Muscle of leg (tissue), 3 donors: ENCODE measurements at regions not wholly inside any gene's neighbourhood (a gene's known extent, or its start where the extent isn't known, plus 50 kb on each side); places are given as distances from the start of the nearest gene placed in this dataset.

Experiments
- DNase-seq: peaks from one replicate; pipeline ENCODE4 v3.0.0; 2013
- H3K27ac ChIP-seq: one replicate; pipeline ENCODE4 v1.5.1; 2013; ENCODE audit warnings: mild to moderate bottlenecking, low read length, control low read depth
- H3K27me3 ChIP-seq: one replicate; pipeline ENCODE4 v1.6.1; 2013; ENCODE audit warnings: low read length; ENCODE audit not compliant: control insufficient read depth, insufficient read depth
- H3K36me3 ChIP-seq: one replicate; pipeline ENCODE4 v1.6.1; 2013; ENCODE audit warnings: low read length; ENCODE audit not compliant: control insufficient read depth, insufficient read depth
- H3K4me1 ChIP-seq: one replicate; pipeline ENCODE4 v1.6.1; 2013; ENCODE audit warnings: low read length; ENCODE audit not compliant: control insufficient read depth, insufficient read depth
- H3K4me3 ChIP-seq: one replicate; pipeline ENCODE4 v1.5.1; 2013; ENCODE audit warnings: low read length, control low read depth
- H3K9me3 ChIP-seq: replicated peaks from 2 replicates; pipeline ENCODE4 v1.6.1; 2013; ENCODE audit warnings: low read depth, low read length; ENCODE audit not compliant: control insufficient read depth
- WGBS: methylation state at CpG from one replicate; pipeline ENCODE4 v1.1.5; 2013; ENCODE audit warnings: missing lambda C conversion rate; ENCODE audit not compliant: insufficient coverage; 5-methylcytosine and 5-hydroxymethylcytosine counted together

DNA sequence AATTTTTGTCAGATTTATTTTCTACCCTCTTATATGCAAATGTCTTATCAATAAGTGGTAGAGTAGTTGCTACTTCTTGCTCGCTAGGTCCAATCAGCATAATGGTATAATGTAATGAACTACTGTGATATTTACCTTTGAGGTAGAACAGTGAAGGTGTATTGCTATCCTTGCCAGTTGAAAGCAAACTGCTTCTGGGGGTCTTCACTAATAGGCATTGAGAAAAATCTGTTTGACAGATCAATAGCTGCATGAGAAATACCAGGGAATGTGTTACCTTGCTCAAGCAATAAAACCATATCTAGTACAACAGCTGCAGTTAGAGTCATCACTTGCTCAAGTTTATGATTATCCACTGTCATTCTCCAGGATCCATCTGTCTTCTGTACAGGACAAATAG is 50.1 kb upstream of the EFEMP1 start:
- H3K36me3 ChIP-seq = no peaks in the 10 kb centered on the region
- no peaks in the 10 kb centered on the region for H3K27me3 ChIP-seq
- 100% methylated on average over 1 of the region's 1 CpG for WGBS
- H3K4me3 ChIP-seq = no peak overlapping the region
- DNase-seq = no peak
- H3K27ac ChIP-seq = no peak overlapping the region
- H3K9me3 ChIP-seq = no peaks in the 10 kb centered on the region
- no peaks in the 10 kb centered on the region for H3K4me1 ChIP-seq

DNA sequence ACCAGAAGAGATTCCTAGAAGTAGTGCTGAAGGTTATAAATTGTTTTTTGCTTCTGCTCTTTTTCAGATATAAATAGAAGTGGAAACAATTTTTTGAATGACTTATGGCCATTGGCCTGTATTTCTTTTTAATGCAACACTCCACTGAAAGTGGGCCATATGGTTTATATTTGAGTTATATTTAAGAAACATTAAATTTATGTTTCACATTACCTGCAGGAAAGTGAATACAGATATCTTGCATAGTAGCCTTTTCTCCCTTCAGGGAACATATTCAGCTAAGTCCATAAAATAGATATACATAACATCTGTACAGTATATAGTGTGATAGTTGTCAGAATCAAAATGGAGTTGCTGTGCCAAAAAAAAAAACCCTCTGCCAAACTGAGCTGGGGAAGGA is 53.1 kb upstream of the EFEMP1 start:
- H3K4me1 ChIP-seq = no peaks in the 10 kb centered on the region
- H3K27me3 ChIP-seq = no peaks in the 10 kb centered on the region

DNA sequence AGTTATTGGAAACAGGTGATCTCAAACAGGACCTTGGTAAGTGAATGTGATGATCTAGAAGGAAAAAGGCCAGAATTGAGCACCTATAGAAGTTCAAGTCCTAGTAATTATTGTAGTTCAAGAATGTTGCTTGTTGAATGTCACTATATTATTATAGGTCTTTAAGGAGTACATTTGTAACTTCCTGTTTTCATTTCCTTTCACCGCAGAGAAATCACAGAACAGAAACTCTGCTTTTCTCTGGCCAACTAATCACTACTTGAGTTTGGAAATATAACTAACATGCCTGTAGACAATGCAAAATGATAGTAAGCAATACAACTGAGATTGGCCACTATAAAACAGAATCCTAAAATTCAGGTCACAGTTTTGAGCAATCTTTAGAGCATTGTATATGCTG is 61.8 kb upstream of the EFEMP1 start:
- H3K36me3 ChIP-seq = no peaks in the 10 kb centered on the region
- H3K27me3 ChIP-seq = no peaks in the 10 kb centered on the region
- no CpG with 5 or more reads among the region's 1 CpG for WGBS
- no peaks in the 10 kb centered on the region for H3K4me1 ChIP-seq
- H3K4me3 ChIP-seq = no peak overlapping the region
- DNase-seq = no peak
- no peaks in the 10 kb centered on the region for H3K9me3 ChIP-seq
- H3K27ac ChIP-seq = no peak overlapping the region

More for the DNA sequence above, 53.1 kb upstream of the EFEMP1 start:
- no peak overlapping the region for H3K4me3 ChIP-seq
- DNase-seq = peak; percentile 69
- H3K27ac ChIP-seq = no peak overlapping the region
- H3K9me3 ChIP-seq = no peaks in the 10 kb centered on the region
- H3K36me3 ChIP-seq = no peaks in the 10 kb centered on the region

DNA sequence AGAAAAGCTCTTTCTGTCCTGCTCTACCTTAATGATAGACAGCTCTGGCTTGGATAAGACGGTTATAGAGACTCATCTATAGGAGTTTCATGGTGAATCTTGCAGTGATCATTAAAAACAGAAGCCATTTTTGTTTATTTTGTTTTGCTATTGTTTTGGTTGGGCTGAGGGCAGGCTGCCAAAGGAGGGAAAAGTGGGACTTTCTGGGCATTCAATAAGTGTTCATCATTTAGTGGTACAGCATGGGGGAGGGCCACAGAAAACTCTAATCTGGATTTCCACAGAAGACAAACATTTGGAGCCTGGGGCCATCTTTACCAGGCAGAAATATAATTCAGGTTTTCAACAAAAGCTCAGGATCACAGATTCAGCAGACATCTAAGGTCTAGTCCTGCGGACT is 62.4 kb upstream of the EFEMP1 start:
- H3K27me3 ChIP-seq = no peaks in the 10 kb centered on the region
- WGBS = 88% methylated on average over 1 of the region's 2 CpGs
- no peak for DNase-seq

DNA sequence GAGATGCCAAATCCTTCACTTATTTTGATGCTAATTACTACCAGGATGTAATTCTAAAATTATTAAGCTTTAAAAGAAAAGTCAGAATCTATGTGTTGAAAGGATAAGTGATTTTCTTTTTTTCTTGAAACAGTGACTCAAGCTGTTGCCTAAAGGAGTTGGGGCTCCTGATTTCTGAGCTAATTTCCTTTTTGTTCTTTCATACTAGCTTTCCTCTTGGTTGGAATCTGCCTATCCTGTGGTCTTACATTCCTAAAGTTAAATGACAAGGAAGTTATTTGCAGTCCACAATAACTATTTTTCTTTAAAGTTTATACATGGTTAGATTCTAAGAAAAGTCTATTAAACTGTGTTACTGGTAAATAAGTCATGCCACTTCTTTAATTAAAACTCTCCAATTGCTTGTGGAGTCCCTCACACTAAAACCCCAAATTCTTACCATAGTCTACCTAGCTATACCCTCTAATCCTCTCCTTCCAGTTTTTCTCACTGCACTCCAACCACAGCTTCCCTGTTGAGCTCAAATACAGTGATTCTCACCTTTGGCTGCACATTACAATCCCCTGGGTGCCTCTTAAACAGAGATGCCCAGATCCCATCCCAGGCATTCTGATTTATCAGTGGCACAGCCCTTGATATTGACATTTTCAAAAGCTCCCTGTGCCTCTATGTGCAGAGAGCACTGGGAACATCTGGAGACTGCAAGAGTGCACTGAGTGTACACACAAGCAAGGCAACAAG is 63.3 kb upstream of the EFEMP1 start:
- no peaks in the 10 kb centered on the region for H3K9me3 ChIP-seq

More for the DNA sequence above, 62.4 kb upstream of the EFEMP1 start:
- Histone ChIP-seq H3K9me3 (no peaks in the 10 kb centered on the region), H3K4me3 (no peak overlapping the region), H3K36me3 (no peaks in the 10 kb centered on the region), H3K27ac (no peak overlapping the region), H3K4me1 (no peaks in the 10 kb centered on the region)

DNA sequence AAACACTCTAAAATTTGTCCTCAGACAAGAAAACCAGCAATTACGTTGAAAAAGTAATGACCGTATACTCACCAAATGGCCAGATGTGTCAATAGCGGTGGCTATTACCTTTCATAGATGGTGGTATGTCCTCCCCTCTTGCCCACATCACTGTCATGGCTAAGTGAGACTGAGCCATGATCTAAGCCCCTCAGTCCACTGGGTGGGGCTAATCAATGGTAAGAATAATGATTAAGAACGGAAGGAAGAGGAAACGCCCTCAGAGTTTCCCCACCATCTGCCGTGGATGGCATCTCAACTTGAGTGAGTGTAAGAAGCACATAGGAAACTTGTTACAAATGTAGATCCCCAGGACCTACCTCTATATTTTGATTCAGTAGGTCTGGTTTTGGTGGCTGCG is 65.8 kb upstream of the EFEMP1 start:
- no peaks in the 10 kb centered on the region for H3K27me3 ChIP-seq
- no peaks in the 10 kb centered on the region for H3K4me1 ChIP-seq
- no peaks in the 10 kb centered on the region for H3K9me3 ChIP-seq
- 79% methylated on average over 4 of the region's 7 CpGs for WGBS
- no peak overlapping the region for H3K27ac ChIP-seq
- H3K36me3 ChIP-seq = no peaks in the 10 kb centered on the region
- no peak for DNase-seq
- H3K4me3 ChIP-seq = no peak overlapping the region

More for the DNA sequence above, 63.3 kb upstream of the EFEMP1 start:
- Histone ChIP-seq H3K36me3 (no peaks in the 10 kb centered on the region), H3K4me3 (no peak overlapping the region), H3K27me3 (no peaks in the 10 kb centered on the region), H3K4me1 (no peaks in the 10 kb centered on the region), H3K27ac (no peak overlapping the region)
- no peak for DNase-seq

DNA sequence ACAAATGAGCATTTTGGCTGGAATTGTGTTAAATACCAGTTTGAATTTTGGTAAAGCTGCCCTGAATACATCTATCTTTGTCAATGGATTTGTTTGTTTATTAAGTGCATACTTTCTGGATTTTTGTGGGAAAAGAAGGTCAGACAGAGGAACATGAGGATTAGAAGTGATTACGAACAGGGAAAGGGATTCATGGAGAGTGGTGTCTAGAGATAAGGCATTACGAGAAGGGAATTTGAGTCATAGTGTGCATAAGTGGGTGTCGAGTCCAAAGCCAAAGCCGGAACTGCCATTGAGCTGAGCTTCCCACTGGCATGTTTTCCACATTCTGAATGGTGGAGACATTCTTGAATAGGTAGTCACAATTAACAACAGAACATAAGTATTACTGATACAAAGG is 68.9 kb upstream of the EFEMP1 start:
- Histone ChIP-seq H3K4me1 (no peaks in the 10 kb centered on the region), H3K36me3 (no peaks in the 10 kb centered on the region), H3K4me3 (no peak overlapping the region), H3K27ac (no peak overlapping the region), H3K9me3 (no peaks in the 10 kb centered on the region), H3K27me3 (no peaks in the 10 kb centered on the region)
- DNase-seq = no peak
- WGBS = 41% methylated on average over 3 of the region's 4 CpGs

DNA sequence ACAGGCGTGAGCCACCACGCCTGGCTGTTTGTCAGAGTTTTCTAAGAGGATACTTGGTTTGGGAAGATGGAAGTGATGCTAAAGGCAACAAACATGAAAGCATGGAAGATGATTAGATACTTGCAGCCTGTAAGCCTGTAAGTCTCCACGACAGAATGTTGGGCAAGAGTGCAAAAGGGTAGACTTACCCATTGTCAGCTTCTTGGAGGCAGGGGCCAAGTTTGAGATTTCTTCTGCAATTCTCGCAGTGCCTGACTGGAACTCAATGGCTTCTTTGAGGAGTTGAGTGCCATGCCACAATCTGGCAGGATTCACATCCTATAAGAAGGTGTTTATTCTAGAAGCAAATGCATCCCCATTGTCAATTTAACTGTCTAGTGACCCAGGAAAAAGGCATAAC is 70.1 kb upstream of the EFEMP1 start:
- Histone ChIP-seq H3K9me3 (no peaks in the 10 kb centered on the region), H3K4me3 (no peak overlapping the region), H3K4me1 (no peaks in the 10 kb centered on the region), H3K36me3 (no peaks in the 10 kb centered on the region), H3K27ac (no peak overlapping the region), H3K27me3 (no peaks in the 10 kb centered on the region)
- DNase-seq = no peak
- WGBS = 94% methylated on average over 2 of the region's 4 CpGs

DNA sequence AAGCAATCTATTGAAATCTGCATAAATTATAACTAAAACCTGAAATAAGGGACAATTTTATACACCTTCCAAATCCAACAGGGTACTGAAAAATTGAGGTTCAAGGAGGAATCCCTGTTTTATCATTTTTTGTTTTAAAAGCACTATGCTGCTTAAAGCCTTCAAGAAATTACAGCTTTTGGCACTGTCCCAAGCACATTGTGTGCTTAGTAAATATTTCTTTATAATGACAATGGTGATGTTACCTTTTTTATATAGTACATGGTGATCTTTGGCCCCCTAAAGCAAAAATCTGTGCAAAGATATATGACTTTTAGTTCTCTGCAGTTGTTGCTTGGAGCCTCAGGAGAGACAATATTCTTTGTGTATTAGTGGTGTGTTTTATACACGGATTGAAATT is 71.6 kb upstream of the EFEMP1 start:
- WGBS = no CpG with 5 or more reads among the region's 1 CpG
- DNase-seq = peak; percentile 22
- no peaks in the 10 kb centered on the region for H3K4me1 ChIP-seq
- no peaks in the 10 kb centered on the region for H3K36me3 ChIP-seq
- H3K27me3 ChIP-seq = no peaks in the 10 kb centered on the region
- H3K4me3 ChIP-seq = no peak overlapping the region
- no peak overlapping the region for H3K27ac ChIP-seq
- H3K9me3 ChIP-seq = no peaks in the 10 kb centered on the region

DNA sequence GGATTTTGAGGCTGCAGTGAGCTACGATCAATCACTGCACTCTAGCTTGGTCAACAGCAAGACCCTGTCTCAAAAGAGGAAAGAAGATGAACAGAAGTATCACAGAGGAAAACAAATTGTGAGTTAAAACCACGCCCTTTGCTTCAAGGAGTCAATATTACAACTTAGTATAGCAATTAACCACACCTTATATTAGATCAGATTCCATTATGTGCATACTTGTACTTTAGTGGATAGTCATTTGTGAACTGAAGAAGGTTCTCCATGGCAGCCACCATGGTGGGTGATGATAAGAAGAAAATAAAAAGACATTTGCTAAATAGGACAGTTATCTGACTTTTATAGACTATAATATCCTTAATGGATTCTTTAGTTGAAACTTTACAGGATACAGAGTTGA is 72.3 kb upstream of the EFEMP1 start:
- Histone ChIP-seq H3K4me1 (no peaks in the 10 kb centered on the region), H3K36me3 (no peaks in the 10 kb centered on the region), H3K27ac (no peak overlapping the region), H3K9me3 (no peaks in the 10 kb centered on the region), H3K4me3 (no peak overlapping the region), H3K27me3 (no peaks in the 10 kb centered on the region)
- no peak for DNase-seq
- 100% methylated on average over 1 of the region's 2 CpGs for WGBS

DNA sequence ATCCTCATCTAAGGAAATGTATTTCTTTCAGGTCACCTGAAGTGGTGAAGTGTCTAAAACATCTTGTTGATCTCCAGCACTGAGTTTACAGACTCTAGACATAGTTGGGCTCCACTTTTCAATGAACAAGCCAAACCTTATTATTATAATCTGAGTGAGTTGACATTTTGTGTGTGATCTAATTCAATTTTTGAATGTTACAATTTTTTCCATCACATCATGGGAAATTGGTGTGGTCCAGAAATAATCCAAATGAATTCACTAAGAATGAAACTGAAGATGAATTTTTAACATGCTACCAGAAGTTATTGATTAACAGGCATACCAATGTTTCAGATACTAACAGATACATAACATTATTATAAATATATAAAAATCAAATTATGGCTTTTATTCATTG is 75.6 kb upstream of the EFEMP1 start:
- Histone ChIP-seq H3K9me3 (no peaks in the 10 kb centered on the region), H3K36me3 (no peaks in the 10 kb centered on the region), H3K4me1 (no peaks in the 10 kb centered on the region), H3K27me3 (no peaks in the 10 kb centered on the region), H3K27ac (no peak overlapping the region), H3K4me3 (no peak overlapping the region)
- peak; percentile 55 for DNase-seq
